HCT116 (cell line): ENCODE measurements at regions not wholly inside any gene's neighbourhood (a gene's known extent, or its start where the extent isn't known, plus 50 kb on each side); places are given as distances from the start of the nearest gene placed in this dataset.

Experiments
- CTCF ChIP-seq, 3 experiments: fragments of 200-600 bp in 1 of 3; sonication (generic) in 1 of 3; IDR thresholded peaks in 2 of 3; conservative IDR thresholded peaks in 1 of 3; 2 replicates each; pipeline ENCODE4 v1.5.1; 2012 to 2017; ENCODE audit warnings: low read depth in 2 of 3, low read length in 2 of 3, antibody characterized with exemption in 1 of 3, borderline replicate concordance in 1 of 3, control low read depth in 1 of 3, mild to moderate bottlenecking in 1 of 3, mixed read lengths in 1 of 3, mixed run types in 1 of 3, moderate library complexity in 1 of 3; ENCODE audit not compliant: insufficient read depth in 1 of 3
- EZH2 ChIP-seq: fragments of 200-600 bp; sonication (generic); IDR thresholded peaks from 2 replicates; pipeline ENCODE4 v1.6.1; 2017; ENCODE audit warnings: antibody characterized with exemption, mixed run types
- EZH2phosphoT487 ChIP-seq: fragments of 200-600 bp; IDR thresholded peaks from 2 replicates; pipeline ENCODE4 v1.6.1; 2018; ENCODE audit warnings: antibody characterized with exemption, borderline replicate concordance
- MAX ChIP-seq: IDR thresholded peaks from 2 replicates; pipeline ENCODE4 v1.6.1; 2012
- POLR2A ChIP-seq: IDR thresholded peaks from 2 replicates; pipeline ENCODE4 v1.7.0; 2011; ENCODE audit warnings: borderline replicate concordance; ENCODE audit not compliant: insufficient read depth, insufficient read length; ENCODE audit errors: extremely low read depth
- SIN3A ChIP-seq: IDR thresholded peaks from 2 replicates; pipeline ENCODE4 v1.6.1; 2012; ENCODE audit warnings: low read depth

GRCh38 chr6:91352878-91353277, 766.0 kb upstream of the MAP3K7 start:
- TF ChIP-seq SIN3A, result no peak
- no peak for TF ChIP-seq POLR2A
- no peak for TF ChIP-seq CTCF (IDR thresholded peaks at IDR 0.05 in 2 of 3, conservative IDR thresholded peaks at IDR 0.05 in 1 of 3; ENCODE audit: borderline replicate concordance in 1 of 3, insufficient read depth in 1 of 3, low read depth in 2 of 3, low read length in 2 of 3)
- TF ChIP-seq MAX, result no peak
- no peak for TF ChIP-seq EZH2phosphoT487
- no peak for TF ChIP-seq EZH2
